ENCODE measurements at regions not wholly inside any gene's neighbourhood (a gene's known extent, or its start where the extent isn't known, plus 50 kb on each side); places are given as distances from the start of the nearest gene placed in this dataset.

- Histone ChIP-seq H3K4me2 (ENCODE audit: extremely low read depth, insufficient read depth, low read length) (no peak overlapping the region), H3K36me3 (ENCODE audit: control insufficient read depth, insufficient read depth, low read length) (no peaks in the 10 kb centered on the region), H4K20me1 (ENCODE audit: control insufficient read depth, extremely low read depth, insufficient read depth, low read length) (no peaks in the 10 kb centered on the region), H3K4me3 (replicated peaks in 1 of 4; ENCODE audit: control extremely low read depth in 1 of 4, insufficient read depth in 1 of 4, low read depth in 3 of 4, low read length in 4 of 4) (no peak overlapping the region), H3K9ac (ENCODE audit: insufficient read depth, low read length) (no peak overlapping the region), H3K79me2 (ENCODE audit: control insufficient read depth, insufficient read depth, low read length) (no peaks in the 10 kb centered on the region), H2AFZ (ENCODE audit: low read length) (no peak overlapping the region), H3K27me3 (ENCODE audit: control insufficient read depth, insufficient read depth, low read length) (no peaks in the 10 kb centered on the region), H3K4me1 (ENCODE audit: control insufficient read depth, extremely low read depth, insufficient read depth, low read length) (no peaks in the 10 kb centered on the region), H3K9me3 (ENCODE audit: control insufficient read depth, insufficient read depth, low read depth, low read length) (no peaks in the 10 kb centered on the region), H3K27ac (ENCODE audit: insufficient read depth, low read length) (no peak overlapping the region)
- no peak for DNase-seq (ENCODE audit: low read depth in 2 of 2)
- TF ChIP-seq CTCF (conservative IDR thresholded peaks at IDR 0.05 in 1 of 2, IDR thresholded peaks at IDR 0.05 in 1 of 2; ENCODE audit: low read depth in 1 of 2, low read length in 2 of 2), result no peak
- TF ChIP-seq EZH2 (IDR thresholded peaks at IDR 0.05; ENCODE audit: low read length, missing control alignments), result no peak
Measured at GRCh38 chr18:60838677-60839076, 466.1 kb upstream of the MC4R start.

GRCh38 chr18:60846396-60846795 is 473.8 kb upstream of the MC4R start:
- Histone ChIP-seq H3K4me1 (ENCODE audit: control insufficient read depth, extremely low read depth, insufficient read depth, low read length) (no peaks in the 10 kb centered on the region), H3K36me3 (ENCODE audit: control insufficient read depth, insufficient read depth, low read length) (no peaks in the 10 kb centered on the region), H3K9ac (ENCODE audit: insufficient read depth, low read length) (no peak overlapping the region), H3K79me2 (ENCODE audit: control insufficient read depth, insufficient read depth, low read length) (no peaks in the 10 kb centered on the region), H2AFZ (ENCODE audit: low read length) (no peak overlapping the region), H4K20me1 (ENCODE audit: control insufficient read depth, extremely low read depth, insufficient read depth, low read length) (no peaks in the 10 kb centered on the region), H3K9me3 (ENCODE audit: control insufficient read depth, insufficient read depth, low read depth, low read length) (no peaks in the 10 kb centered on the region), H3K4me2 (ENCODE audit: extremely low read depth, insufficient read depth, low read length) (no peak overlapping the region), H3K27ac (ENCODE audit: insufficient read depth, low read length) (no peak overlapping the region), H3K4me3 (replicated peaks in 1 of 4; ENCODE audit: control extremely low read depth in 1 of 4, insufficient read depth in 1 of 4, low read depth in 3 of 4, low read length in 4 of 4) (no peak overlapping the region), H3K27me3 (ENCODE audit: control insufficient read depth, insufficient read depth, low read length) (no peaks in the 10 kb centered on the region)
- DNase-seq (ENCODE audit: low read depth in 2 of 2), result no peak
- TF ChIP-seq EZH2 (IDR thresholded peaks at IDR 0.05; ENCODE audit: low read length, missing control alignments), result no peak
- no peak for TF ChIP-seq CTCF (conservative IDR thresholded peaks at IDR 0.05 in 1 of 2, IDR thresholded peaks at IDR 0.05 in 1 of 2; ENCODE audit: low read depth in 1 of 2, low read length in 2 of 2)

- H3K9me3 ChIP-seq (ENCODE audit: control insufficient read depth, insufficient read depth, low read depth, low read length), result no peaks in the 10 kb centered on the region
- H3K9ac ChIP-seq (ENCODE audit: insufficient read depth, low read length), result no peak overlapping the region
- no peak overlapping the region for H3K4me2 ChIP-seq (ENCODE audit: extremely low read depth, insufficient read depth, low read length)
- no peaks in the 10 kb centered on the region for H3K79me2 ChIP-seq (ENCODE audit: control insufficient read depth, insufficient read depth, low read length)
- H2AFZ ChIP-seq (ENCODE audit: low read length), result no peak overlapping the region
- DNase-seq (ENCODE audit: low read depth in 2 of 2), result no peak
- no peaks in the 10 kb centered on the region for H3K27me3 ChIP-seq (ENCODE audit: control insufficient read depth, insufficient read depth, low read length)
- TF ChIP-seq CTCF (conservative IDR thresholded peaks at IDR 0.05 in 1 of 2, IDR thresholded peaks at IDR 0.05 in 1 of 2; ENCODE audit: low read depth in 1 of 2, low read length in 2 of 2) (no peak), EZH2 (IDR thresholded peaks at IDR 0.05; ENCODE audit: low read length, missing control alignments) (no peak)
- H3K36me3 ChIP-seq (ENCODE audit: control insufficient read depth, insufficient read depth, low read length), result no peaks in the 10 kb centered on the region
- H3K4me1 ChIP-seq (ENCODE audit: control insufficient read depth, extremely low read depth, insufficient read depth, low read length), result no peaks in the 10 kb centered on the region
- no peak overlapping the region for H3K4me3 ChIP-seq (replicated peaks in 1 of 4; ENCODE audit: control extremely low read depth in 1 of 4, insufficient read depth in 1 of 4, low read depth in 3 of 4, low read length in 4 of 4)
- no peaks in the 10 kb centered on the region for H4K20me1 ChIP-seq (ENCODE audit: control insufficient read depth, extremely low read depth, insufficient read depth, low read length)
- H3K27ac ChIP-seq (ENCODE audit: insufficient read depth, low read length), result no peak overlapping the region
Measured at GRCh38 chr18:60847517-60847916, 474.9 kb upstream of the MC4R start.

All from fibroblast of lung (primary cell).